Astrocyte (in vitro differentiated cells and primary cell): ENCODE measurements at regions not wholly inside any gene's neighbourhood (a gene's known extent, or its start where the extent isn't known, plus 50 kb on each side); places are given as distances from the start of the nearest gene placed in this dataset.

Experiments used
- CTCF ChIP-seq: IDR thresholded peaks from 2 replicates; pipeline ENCODE4 v1.5.1; 2011; ENCODE audit warnings: low read depth, mild to moderate bottlenecking, inconsistent platforms, low read length, moderate library complexity; ENCODE audit not compliant: insufficient read depth
- EZH2 ChIP-seq: IDR thresholded peaks from 2 replicates; pipeline ENCODE4 v1.6.1; 2012; ENCODE audit warnings: mild to moderate bottlenecking, low read length, inconsistent platforms; ENCODE audit not compliant: insufficient read depth

DNA sequence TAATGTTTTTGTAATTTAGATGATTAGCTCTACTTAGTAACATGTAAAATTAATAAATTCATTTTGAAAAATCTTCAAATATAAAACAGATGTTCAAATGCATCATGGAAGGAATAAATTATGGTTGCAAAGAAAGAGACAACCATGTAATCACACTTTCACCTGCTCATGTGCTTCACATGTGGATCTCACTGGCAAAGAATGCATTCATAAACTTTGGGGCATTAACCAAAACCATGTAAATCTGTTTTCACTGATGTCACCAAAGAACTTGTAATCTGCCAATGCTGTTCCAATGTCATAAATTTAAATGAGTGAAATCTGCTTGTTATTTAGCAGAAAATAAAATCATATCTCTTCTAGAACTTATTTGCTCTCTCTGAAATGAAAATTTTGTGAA lies 142.7 kb downstream of the TENT5A start:
- no peak for TF ChIP-seq CTCF
- no peak for TF ChIP-seq EZH2
